Activated naive CD8-positive, alpha-beta T cell treated with anti-CD3 and anti-CD28 coated beads, Interleukin-2, amount 50 U/mL, for 16 hours (primary cell): ENCODE measurements at regions not wholly inside any gene's neighbourhood (a gene's known extent, or its start where the extent isn't known, plus 50 kb on each side); places are given as distances from the start of the nearest gene placed in this dataset.
A peak's percentile ranks its signal among the peaks of the same experiment; 100 is the strongest.
"Not testable (repeated sequence)": the region's sequence is repeated elsewhere in the genome, so short reads cannot be mapped to it uniquely, and the experiment has no call there.

ENCODE experiments used
- DNase-seq: peaks from one replicate; pipeline ENCODE4 v3.0.0-alpha.2; 2020; ENCODE audit warnings: low read depth, low spot score

GRCh38 chr3:177338697-177339219 lies 141.5 kb upstream of the TBL1XR1 start:
- DNase-seq, result no peak

GRCh38 chr3:177339220-177339703 lies 142.0 kb upstream of the TBL1XR1 start:
- not testable (repeated sequence) for DNase-seq

GRCh38 chr3:177340243-177340830 lies 143.1 kb upstream of the TBL1XR1 start:
- DNase-seq, result no peak

GRCh38 chr3:177341736-177342419 lies 144.6 kb upstream of the TBL1XR1 start:
- no peak for DNase-seq

- no peak for DNase-seq
Measured at GRCh38 chr3:177343122-177343625, 145.9 kb upstream of the TBL1XR1 start.

- peak; percentile 30 for DNase-seq
Measured at GRCh38 chr3:177345049-177345972, 148.0 kb upstream of the TBL1XR1 start.

- no peak for DNase-seq
Measured at GRCh38 chr3:177345973-177346503, 148.8 kb upstream of the TBL1XR1 start.

- DNase-seq, result no peak
Measured at GRCh38 chr3:177346878-177347277, 149.6 kb upstream of the TBL1XR1 start.

GRCh38 chr3:177347611-177348010 lies 150.3 kb upstream of the TBL1XR1 start:
- DNase-seq, result no peak

GRCh38 chr3:177348974-177349373 lies 151.7 kb upstream of the TBL1XR1 start:
- no peak for DNase-seq

- no peak for DNase-seq
Measured at GRCh38 chr3:177349384-177349783, 152.1 kb upstream of the TBL1XR1 start.

GRCh38 chr3:177350121-177350520 lies 152.8 kb upstream of the TBL1XR1 start:
- DNase-seq, result no peak

GRCh38 chr3:177351206-177351605 lies 153.9 kb upstream of the TBL1XR1 start:
- no peak for DNase-seq

- DNase-seq, result no peak
Measured at GRCh38 chr3:177351757-177352158, 154.5 kb upstream of the TBL1XR1 start.

- no peak for DNase-seq
Measured at GRCh38 chr3:177352424-177352823, 155.1 kb upstream of the TBL1XR1 start.

GRCh38 chr3:177353140-177353539 lies 155.9 kb upstream of the TBL1XR1 start:
- DNase-seq, result no peak

- not testable (repeated sequence) for DNase-seq
Measured at GRCh38 chr3:177353879-177354278, 156.6 kb upstream of the TBL1XR1 start.

- no peak for DNase-seq
Measured at GRCh38 chr3:177354466-177354865, 157.2 kb upstream of the TBL1XR1 start.

- DNase-seq, result no peak
Measured at GRCh38 chr3:177356113-177356512, 158.8 kb upstream of the TBL1XR1 start.

- DNase-seq, result no peak
Measured at GRCh38 chr3:177356952-177357351, 159.7 kb upstream of the TBL1XR1 start.

GRCh38 chr3:177357352-177358090 lies 160.2 kb upstream of the TBL1XR1 start:
- DNase-seq, result no peak
